Stimulated activated CD8-positive, alpha-beta memory T cell treated with anti-CD3 and anti-CD28 coated beads, Interleukin-7, amount 100 ng/mL, for 48 hours (primary cell): ENCODE measurements at regions not wholly inside any gene's neighbourhood (a gene's known extent, or its start where the extent isn't known, plus 50 kb on each side); places are given as distances from the start of the nearest gene placed in this dataset.
"Not testable (repeated sequence)": the region's sequence is repeated elsewhere in the genome, so short reads cannot be mapped to it uniquely, and the experiment has no call there.

Experiments
- DNase-seq, 2 donors: peaks; one replicate each; pipeline ENCODE4 v3.0.0-alpha.2; 2020; ENCODE audit warnings: low read depth in 1 of 2; ENCODE audit errors: extremely low read depth in 1 of 2

DNA sequence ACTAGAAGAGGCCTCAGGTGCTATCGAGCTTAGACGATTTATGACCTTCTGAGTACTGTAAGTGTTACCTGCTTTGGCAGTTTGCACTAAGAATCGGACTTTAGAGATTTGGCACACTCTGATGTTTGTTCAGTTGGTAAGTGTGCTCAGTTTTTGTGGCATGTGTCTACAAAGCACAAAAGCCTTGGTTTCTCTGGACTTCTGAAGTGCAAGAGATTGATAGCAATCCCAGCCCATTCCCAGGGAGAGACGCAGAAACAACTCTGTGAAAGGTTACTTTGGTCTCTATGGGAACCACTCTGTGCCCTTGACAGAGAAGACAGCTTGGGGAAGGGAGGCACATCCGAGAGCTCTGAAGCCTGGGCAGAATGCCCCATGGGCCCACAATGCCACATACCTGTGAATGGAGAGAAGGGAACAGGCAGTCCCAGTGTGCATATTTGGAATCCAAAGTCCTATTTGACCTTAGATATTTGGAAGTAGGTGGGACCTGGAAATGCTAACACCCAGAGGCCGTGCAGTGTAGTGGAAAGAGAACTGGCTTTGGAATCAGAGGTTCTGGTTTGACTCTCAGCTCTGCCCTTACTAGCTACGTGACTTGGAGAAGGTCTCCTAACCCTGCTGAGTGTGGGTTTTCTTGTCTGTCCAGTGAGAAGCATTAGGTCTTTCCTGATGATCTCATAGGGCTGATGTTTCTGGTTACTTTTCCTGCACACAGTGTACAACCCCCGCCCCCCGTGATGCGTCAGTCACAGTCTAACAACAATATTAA, 194.3 kb upstream of the VLDLR start:
- DNase-seq, result no peak

DNA sequence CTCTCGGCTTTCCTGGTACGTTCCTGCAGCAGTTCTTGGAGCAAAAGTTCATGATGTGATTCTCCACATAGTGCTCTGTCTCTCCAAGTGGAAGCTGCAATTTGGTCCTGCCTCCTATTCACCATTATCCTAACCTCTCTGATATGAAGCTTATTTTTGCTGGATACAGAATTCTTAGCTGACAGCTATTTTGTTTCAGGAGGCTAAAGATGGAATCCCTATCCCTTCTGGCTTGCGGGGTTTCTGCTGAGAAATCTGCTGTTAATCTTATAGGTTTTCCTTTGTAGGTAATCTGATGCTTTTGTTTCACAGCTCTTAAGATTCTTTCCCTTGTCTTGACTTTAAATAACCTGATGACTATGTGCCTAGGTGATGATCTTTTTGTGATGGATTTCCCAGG, 181.6 kb upstream of the VLDLR start:
- DNase-seq, result no peak

DNA sequence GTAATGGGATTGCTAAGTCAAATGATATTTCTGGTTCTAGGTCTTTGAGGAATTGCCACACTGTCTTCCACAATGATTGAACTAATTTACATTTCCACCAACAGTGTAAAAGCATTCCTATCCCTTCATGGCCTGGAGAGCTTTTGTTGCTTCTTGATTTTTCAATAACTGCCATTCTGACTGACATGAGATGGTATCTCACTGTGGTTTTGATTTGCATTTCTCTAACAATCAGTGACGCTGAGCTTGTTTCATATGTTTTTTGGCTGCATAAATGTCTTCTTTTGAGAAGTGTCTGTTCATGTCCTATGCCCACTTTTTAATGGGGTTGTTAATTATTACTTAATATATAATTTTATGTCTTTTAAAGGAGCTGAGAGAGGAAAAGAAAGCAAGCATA, 177.7 kb upstream of the VLDLR start:
- not testable (repeated sequence) for DNase-seq

DNA sequence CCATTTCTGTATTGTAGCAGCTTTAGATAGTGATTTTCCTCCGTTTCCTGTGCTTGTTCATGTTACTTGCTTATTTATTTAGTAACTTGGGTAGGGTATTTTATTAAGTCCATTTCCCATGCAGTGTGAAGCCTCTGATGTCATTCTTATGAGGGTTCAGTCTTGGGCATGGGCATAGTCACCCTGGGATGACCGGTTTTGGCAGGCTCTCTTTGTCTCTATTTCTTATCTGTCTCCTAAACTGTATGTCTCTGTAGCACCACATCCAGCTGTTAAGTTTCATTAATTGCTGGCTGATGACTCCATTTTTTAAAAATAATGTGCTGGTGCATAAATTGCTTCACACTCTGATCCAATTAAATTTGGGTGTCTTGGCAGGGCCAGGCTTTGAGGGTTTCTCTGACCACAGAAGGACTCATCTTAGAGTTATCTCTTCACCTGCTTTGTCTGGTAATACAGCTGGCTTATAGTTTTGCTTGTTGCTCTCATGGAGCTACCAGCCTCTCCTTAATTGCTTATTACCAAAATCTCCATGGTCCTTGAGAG, 173.3 kb upstream of the VLDLR start:
- no peak for DNase-seq

DNA sequence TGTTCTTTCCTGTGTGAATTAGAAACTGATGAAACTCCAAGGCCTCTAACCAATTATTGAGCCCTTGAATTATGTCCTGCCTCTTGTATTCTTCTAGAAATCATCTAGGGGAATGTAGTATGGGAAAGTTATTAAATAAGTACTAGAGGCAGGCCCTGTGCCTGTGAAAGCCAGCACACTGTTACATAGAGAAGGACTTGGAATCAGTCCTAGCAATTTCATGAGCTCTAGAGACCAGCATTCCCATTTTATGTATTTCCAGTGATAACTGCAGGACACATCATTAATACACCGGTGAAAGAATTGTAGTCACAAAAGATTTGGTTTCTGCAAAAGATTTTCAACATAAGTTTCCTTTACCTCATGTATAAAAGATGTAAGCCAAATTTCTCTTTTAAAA, 168.5 kb upstream of the VLDLR start:
- DNase-seq, result no peak

DNA sequence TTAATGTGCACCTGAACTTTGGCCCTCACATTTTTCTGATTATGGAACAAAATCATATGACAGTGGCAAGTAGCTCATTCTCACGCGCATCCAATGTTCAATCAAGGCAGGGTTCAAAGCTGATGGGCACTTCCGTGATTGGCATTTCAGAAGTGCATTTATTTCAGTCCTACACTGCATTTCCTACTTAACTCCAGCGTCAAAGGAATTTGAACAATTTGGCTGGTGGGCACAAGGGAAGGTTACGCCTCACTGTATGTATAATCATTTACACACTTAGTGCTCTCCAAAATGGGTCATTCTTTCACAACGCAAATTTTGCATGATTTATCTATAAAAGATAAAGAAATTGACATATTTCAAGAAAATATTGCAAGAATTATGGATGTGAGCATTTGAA, 167.9 kb upstream of the VLDLR start:
- DNase-seq, result no peak

DNA sequence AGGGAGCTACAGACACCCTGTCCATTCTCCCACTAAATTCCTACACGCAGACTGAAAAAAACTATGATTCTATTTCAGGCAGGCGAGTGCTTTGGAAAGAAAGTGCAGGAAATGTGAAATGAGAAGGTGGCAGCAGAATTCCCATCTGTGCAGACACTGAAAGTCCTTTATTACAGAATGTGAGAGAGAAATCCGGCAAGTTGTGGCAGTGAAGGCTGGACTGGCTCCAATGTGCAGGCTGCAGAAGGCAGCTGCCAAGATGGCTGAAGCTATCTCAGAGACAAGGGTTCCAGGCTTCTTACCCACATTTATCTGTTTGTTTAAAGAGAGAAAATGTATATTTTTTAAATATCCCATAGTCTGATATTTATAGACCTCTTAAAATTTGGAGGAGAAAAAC, 161.8 kb upstream of the VLDLR start:
- DNase-seq, result no peak

DNA sequence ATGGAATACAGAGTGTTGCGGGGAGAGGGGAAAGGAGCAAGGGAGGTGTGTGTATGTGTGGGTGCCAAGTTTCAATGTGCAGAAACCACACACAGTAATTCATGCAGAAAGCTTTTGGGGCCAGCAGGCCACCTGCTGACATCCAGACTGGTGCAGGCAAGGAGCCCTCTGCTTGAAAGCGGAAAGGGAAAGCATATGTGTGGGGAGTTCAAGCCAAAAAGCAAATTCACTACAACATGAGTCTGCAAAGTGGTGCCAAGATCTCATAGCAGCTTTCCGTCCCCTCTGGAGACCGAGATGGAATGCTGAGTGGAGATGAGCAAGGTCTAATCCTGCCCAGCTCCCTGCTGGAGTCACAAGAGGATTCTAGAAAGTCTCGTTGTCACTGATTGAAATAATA, 159.7 kb upstream of the VLDLR start:
- DNase-seq, result no peak

DNA sequence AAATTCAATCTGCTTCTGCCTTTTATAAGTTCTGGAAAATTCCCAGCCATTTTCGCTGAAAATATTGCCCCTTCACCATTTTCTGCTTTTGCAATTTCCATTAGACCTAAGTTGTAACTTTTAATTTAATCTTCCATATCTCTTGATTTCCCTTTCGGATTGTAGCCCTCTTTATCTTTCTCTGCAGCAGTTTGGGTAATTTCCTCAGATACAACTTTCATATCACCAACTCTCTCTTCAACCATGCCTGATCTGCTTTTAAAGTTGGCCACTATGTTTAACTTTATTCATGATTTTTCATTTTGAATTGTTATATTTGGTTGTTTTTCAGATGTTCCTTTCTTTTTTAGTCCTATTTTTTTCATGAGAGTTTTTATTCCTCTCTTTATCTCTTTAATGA, 157.0 kb upstream of the VLDLR start:
- DNase-seq, result no peak

DNA sequence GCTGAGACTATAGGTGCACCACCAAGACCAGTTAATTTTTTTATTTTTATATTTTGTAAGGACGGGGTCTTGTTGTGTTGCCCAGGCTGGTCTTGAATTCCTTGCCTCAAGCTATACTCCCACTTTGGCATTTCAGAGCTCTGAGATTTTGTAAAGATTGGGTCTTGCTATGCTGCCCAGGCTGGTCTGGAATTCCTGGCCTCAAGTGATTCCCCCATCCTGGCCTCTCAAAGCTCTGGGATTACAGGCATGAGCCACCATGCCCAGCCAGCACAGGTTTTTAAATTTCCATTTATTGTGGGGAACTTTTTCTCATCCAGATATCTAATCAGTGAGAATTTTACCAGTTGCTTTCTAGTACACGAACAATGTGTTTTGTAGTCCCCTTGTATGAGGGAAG, 156.1 kb upstream of the VLDLR start:
- DNase-seq, result no peak

DNA sequence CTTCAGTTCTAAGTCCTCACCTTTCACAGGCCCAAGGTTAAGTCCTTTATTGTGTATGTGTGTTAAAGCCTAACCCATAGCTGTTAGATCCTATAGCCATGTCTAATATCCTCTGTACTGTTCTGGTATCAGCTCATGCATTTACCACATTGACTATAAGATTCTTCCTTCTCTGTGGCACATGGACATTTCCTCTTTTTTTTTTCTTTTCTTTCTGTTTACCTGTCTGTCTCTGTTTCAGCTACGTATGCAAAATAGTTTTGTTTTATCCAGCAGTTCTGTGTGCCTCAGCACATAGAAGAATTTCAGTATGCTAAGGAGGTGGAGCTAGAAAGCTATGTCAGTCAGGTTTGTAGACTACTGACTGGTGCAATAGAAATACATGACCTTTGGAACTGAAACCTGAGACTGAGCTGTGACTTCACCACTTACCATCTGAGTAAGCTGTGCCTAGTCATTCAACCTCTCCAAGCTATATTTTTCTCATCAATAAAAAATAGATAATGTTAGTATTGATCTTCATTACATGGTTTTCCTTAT, 155.6 kb upstream of the VLDLR start:
- no peak for DNase-seq

DNA sequence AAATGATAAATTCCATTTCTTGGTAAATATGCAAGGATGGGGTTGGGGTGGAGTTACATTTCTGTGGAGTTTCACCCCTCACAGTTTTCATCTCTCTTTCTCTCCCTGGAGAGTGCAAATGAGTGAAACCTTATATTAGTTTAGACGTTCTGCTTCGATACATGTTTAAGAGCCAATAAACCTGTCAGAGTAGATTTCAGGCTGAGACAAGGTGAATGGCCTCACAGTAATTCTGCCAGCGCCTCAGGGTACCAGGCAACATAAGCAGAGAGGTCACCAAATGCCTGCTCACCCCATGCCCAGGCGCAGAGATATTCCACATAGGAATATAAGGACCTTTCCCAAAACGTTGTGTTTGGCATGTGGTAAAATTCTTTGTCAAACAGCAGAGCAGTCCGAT, 154.9 kb upstream of the VLDLR start:
- DNase-seq, result no peak

DNA sequence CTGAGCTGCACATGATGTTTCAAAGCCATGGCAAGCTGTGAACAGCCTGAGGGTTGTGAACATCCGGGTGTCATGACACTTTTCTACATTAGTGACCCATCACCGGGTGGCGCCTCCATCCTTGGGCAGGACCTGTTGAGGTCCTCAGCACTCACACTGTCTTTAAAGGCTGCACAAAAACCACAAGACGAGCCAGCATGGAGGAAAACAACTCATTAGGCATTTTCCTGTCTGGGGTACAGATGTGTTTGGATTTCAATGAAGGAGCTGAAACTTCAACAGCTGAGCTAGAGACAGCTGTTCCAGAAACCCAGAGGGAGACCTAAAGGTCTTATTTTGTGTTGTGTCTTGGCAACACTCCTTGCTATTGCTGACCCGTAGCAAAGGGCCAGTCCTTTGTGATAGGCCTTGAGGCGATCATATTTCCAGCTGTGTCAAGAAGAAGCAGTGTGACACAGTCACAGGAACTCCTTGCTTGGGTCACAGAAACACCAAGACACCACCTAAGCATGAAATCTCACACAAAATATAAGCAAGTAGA, 151.8 kb upstream of the VLDLR start:
- no peak for DNase-seq

DNA sequence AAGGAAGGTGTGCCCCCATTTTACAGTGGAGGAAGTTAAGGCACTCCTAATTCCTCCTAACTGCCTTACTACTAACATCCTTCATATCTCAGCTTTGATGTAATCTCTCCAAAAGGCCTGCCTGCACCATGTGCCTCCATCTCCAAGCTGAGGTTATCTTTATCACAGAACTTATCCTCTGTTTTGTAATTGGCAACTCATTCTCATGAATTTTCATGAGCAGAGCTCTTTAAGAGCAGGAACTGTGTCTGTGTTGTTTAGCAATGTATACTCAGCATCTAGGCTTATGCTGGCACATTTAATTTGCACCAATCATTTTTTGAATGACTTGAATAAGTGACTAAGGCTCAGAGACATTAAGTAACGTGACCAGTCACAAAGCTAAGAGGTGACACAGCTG, 147.9 kb upstream of the VLDLR start:
- no peak for DNase-seq

DNA sequence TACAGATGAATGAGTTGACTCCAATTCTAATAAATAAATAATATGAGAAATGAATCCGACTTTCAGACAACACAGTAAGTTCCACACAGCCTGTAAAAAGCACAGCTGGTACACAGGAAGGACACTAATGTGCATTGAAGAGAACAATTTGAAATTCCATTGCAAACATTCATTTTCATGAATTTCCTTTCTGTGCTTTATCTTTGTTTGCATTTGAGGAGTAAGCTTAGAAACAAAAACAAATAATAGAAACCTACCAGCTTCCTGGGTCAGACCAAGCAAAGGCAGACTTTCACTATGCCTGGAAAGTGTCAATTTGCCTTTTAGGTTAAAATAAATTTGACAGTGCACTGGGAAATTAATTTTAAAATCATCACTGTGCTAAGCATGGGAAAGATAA, 143.8 kb upstream of the VLDLR start:
- no peak for DNase-seq

DNA sequence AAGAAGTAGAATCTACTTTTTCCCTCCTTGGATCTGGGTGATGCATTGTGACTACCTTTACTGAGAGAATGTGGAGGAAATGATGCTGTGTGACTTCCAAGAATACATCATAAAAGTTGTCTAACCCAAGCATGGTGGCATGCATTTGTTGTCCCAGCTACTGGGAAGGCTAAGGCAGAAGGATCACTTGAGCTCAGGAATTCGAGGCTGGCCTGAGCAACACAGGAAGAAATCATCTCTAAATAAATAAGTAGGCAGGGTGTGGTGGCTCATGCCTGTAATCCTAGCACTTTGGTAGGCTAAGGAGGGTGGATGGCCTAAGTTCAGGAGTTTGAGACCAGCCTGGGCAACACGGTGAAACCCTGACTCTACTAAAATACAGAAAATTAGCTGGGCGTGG, 143.2 kb upstream of the VLDLR start:
- no peak for DNase-seq

DNA sequence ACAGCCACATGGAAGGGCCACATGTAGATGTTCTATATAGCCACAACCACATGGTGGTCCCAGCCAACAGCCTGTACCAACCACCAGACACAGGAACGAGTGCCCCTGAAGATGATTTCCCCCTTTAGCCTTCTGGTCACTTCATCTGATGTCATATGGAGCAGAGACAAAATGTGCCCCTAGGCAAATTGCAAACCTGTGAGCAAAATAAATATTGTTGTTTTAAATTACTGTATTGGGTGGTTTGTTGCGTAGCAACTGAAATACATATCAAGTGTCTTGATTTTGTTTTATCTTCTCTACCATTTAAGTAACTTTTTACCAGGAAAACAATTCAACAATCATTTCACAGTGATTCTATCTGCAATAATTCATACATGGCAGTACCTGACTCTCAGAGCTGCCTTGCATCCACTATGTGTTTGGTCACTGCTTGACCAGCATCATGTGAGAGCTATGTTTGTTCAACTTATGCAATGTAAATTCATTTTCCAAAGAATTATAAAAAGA, 142.5 kb upstream of the VLDLR start:
- DNase-seq, result no peak

DNA sequence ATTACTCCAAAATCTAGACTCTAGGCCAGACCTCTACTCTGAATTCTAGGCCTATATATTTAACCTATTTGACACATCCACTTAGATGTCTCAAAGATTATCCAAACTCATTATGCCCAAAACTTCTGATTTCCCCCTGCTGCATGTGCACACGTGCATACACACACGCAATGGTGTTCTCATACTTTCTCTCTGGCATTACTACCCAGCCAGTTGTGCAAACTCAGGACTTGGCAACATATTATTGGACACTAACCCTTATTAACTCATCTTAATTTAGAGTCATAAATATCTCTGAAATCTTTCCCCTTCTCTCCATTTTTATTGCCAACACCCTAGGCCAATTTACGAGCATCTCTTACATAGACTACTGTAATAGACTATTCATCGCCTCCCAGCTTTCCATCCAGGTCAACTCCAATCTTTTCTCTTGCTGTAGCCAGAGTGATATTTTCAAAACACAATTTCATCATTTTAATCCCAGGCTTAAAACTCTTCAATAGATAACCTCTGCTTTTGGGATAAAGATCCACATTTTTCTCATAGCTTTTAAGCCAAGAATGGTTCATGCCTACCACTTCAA, 141.2 kb upstream of the VLDLR start:
- no peak for DNase-seq

DNA sequence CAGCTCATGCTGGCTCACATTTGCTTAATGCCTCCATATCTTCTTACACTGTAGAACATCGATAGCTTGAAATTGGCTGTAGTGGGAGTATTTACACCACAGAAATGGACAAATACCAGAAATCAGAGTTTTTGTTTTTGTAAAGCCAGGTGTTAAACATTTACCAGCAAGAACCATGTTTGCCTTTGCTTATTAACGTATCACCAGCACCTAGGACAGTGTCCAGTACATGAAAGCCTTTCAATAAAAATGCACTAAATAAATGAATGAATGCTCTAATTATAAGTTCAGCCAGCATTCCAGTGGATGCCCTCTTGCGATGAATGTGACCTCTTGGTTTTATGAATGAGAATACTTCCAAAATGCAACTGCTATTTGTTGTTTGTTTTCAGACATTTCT, 140.4 kb upstream of the VLDLR start:
- no peak for DNase-seq

DNA sequence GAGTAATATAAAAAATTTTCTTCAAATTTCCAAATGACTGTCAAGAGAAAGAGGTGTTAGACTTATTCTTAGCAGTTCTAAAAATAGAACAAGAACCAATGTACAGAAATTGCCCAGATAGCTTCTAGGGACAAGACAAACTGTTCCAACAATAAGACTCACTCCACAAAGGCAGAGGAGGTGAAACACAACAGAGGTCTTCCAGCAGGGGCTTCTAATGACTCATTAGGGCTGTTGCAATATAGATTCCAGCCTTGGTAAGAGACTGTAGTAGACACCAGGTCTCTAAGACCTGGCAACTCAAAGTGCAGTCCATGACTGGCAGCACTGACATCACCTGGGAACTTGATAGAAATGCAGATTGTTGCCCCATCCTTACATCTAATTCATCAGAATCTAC, 134.6 kb upstream of the VLDLR start:
- DNase-seq, result no peak

DNA sequence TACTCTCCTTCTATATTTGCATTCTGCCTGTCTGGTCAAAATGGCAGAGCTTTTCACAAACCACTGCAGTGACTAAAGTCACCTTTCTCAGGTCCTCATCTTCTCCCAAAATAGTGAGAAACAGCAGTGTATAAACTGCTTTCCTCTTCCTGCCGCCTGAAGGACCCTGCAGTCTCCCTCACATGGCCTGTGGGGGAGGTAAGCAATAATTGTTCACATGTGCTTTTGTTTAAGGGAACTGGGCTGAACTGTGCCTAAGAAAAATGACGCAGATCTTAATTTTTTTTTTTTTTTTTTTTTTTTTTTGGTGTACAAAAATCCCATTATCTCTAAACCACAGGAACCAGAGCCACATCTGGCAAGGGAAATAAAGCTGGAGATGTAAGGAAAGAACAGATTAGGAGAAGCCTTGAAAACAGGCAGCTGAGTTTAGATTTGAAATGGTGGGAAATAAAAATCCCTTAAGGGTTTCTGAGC, 131.7 kb upstream of the VLDLR start:
- DNase-seq, result no peak

DNA sequence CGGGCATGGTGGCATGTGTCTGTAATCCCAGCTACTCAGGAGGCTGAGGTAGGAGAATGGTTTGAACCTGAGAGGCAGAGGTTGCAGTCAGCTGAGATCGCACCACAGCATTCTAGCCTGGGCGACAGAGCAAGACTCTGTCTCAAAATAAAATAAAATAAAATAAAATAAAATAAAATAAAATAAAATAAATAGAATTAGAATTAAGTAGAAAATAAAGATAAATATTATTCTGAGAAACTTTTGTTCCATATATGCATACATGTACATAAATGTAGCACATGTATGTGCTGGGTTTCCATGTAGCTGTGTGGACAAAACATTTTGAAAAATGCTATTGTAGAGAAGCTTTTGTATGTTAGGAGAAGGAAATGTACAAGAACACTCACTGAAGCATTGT, 129.4 kb upstream of the VLDLR start:
- no peak for DNase-seq
